GF-D8 (cell line): ENCODE measurements at regions not wholly inside any gene's neighbourhood (a gene's known extent, or its start where the extent isn't known, plus 50 kb on each side); places are given as distances from the start of the nearest gene placed in this dataset.

ENCODE experiments used
- DNase-seq: peaks from one replicate; lab custom pipeline; 2025; lab: John Stamatoyannopoulos, UW

- DNase-seq, result no peak
Observed at GRCh38 chr9:88658311-88658822, 123.4 kb downstream of the NXNL2 start.

- no peak for DNase-seq
Observed at GRCh38 chr9:88659126-88659525, 124.1 kb downstream of the NXNL2 start.

- no peak for DNase-seq
Observed at GRCh38 chr9:88660611-88661010, 125.6 kb downstream of the NXNL2 start.

GRCh38 chr9:88661759-88662158 lies 126.8 kb downstream of the NXNL2 start:
- no peak for DNase-seq

- no peak for DNase-seq
Observed at GRCh38 chr9:88663771-88664419, 128.9 kb downstream of the NXNL2 start.

GRCh38 chr9:88664773-88665172 lies 129.8 kb downstream of the NXNL2 start:
- DNase-seq, result no peak

- no peak for DNase-seq
Observed at GRCh38 chr9:88672874-88673689, 138.1 kb downstream of the NXNL2 start.

- no peak for DNase-seq
Observed at GRCh38 chr9:88673886-88674285, 138.9 kb downstream of the NXNL2 start.

GRCh38 chr9:88676644-88677043 lies 141.7 kb downstream of the NXNL2 start:
- DNase-seq, result no peak

- no peak for DNase-seq
Observed at GRCh38 chr9:88678008-88678407, 143.0 kb downstream of the NXNL2 start.

GRCh38 chr9:88678431-88678830 lies 143.5 kb downstream of the NXNL2 start:
- no peak for DNase-seq

- no peak for DNase-seq
Observed at GRCh38 chr9:88680041-88680440, 145.1 kb downstream of the NXNL2 start.

GRCh38 chr9:88680505-88681160 lies 145.7 kb downstream of the NXNL2 start:
- DNase-seq, result no peak

GRCh38 chr9:88681434-88681833 lies 146.5 kb downstream of the NXNL2 start:
- DNase-seq, result no peak

GRCh38 chr9:88682431-88682831 lies 147.5 kb downstream of the NXNL2 start:
- DNase-seq, result no peak

GRCh38 chr9:88684046-88684445 lies 149.1 kb downstream of the NXNL2 start:
- DNase-seq, result no peak

GRCh38 chr9:88684845-88685244 lies 149.9 kb downstream of the NXNL2 start:
- DNase-seq, result no peak

GRCh38 chr9:88685966-88686365 lies 151.0 kb downstream of the NXNL2 start:
- DNase-seq, result no peak

- DNase-seq, result no peak
Observed at GRCh38 chr9:88689509-88690298, 154.7 kb downstream of the NXNL2 start.

GRCh38 chr9:88690628-88691027 lies 155.7 kb downstream of the NXNL2 start:
- no peak for DNase-seq

- no peak for DNase-seq
Observed at GRCh38 chr9:88691091-88691490, 156.1 kb downstream of the NXNL2 start.

- DNase-seq, result no peak
Observed at GRCh38 chr9:88691811-88692210, 156.8 kb downstream of the NXNL2 start.
